ENCODE measurements at regions not wholly inside any gene's neighbourhood (a gene's known extent, or its start where the extent isn't known, plus 50 kb on each side); places are given as distances from the start of the nearest gene placed in this dataset.
"Not testable (repeated sequence)": the region's sequence is repeated elsewhere in the genome, so short reads cannot be mapped to it uniquely, and the experiment has no call there.

DNA sequence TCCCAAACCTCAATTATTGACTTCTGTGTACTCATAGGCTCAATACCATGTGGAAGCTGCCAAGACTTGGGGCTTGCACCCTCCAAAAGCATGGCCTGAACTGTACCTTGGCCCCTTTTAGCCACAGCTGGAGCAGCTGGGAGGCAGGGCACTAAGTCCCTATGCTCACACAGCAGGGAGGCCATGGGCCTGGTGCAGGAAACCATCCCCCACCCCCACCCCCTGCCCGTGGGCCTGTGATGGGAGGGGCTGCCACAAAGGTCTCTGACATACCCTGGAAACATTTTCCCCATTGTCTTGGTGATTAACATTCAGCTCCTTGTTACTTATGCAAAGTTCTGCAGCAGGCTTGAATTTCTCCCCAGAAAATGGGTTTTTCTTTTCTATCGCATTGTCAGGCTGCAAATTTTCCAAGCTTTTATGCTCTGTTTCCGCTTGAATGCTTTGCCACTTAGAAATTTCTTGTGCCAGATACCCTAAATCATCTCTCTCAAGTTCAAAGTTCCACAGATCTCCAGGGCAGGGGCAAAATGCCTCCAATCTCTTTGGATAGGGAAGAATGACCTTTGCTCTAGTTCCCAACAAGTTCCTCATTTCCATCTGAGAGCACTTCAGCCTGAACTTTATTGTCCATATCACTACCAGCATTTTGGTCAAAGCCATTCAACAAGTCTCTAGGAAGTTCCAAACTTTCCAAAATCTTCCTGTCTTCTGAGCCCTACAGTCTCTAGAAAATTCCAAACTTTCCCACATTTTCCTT, 141.8 kb downstream of the AHR start:
- not testable (repeated sequence) for DNase-seq

DNA sequence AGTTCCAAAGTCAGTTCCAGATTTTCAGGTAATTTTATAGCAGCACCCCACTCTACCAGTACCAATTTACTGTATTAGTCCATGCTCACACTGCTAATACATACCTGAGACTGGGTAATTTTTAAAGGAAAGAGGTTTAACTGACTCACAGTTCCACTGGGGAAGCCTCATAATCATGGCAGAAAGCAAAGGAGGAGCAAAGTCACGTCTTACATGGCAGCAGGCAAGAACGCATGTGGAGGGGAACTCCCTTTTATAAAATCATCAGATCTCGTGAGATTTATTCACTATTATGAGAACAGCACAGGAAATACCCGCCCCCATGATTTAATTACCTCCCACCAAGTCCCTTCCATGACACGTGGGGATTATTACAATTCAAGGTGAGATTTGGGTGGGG, 142.4 kb downstream of the AHR start:
- DNase-seq: no peak

DNA sequence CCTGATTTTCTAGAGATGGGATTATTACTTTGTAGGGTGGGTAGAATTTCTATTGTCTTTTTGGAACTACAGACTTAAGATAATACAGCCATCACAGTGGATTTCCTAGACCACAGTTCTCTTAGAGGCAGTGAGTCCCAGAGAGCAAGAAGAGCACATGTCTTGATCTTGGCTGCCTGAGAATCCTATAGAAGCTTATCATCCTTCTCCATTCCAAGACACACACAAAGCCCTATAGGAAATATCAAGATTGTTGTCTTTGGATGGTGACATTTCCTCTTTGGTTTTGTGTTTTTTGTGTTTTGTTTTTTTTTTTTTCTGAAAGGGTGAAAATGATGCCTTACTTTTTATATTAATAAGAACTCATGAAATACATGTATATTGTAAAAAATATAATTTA, 143.1 kb downstream of the AHR start:
- DNase-seq: no peak

DNA sequence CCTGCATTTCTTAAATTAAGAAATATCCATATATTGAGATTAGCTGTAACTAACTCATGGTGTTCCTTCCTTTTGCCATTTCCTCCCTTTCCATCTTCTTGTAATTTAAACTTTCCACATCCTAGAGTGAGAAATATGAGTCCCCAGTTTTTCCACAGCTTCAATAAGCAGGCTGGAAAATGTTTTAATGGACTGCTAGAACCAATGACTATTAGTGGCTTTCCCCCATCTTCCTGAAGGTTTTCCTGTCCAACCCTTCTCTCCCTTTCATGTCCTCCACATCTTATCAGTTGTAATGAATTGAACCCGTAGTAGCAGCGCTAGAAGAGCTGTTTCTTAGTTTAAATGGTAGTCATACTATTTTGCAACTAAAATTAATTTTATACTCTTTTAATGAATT, 145.7 kb downstream of the AHR start:
- DNase-seq: no peak

DNA sequence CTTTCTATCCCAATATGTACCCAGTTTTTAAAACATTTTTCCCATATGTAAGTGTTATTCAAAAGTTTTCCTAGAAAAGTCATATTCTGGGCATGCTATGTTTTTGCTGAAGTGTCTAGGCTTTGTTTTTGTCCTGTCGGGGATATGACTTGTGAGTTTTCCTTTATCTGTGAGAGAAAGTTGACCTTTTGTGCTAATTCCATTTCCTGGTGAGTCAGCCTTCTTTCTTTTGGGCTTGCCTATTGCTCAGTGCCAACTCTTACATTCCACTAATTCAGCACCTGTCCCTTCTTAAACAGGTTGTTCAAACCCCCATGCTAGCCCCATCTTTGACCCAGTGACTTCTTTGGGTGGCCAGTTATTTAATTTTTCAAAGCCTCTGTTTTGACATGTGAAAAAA, 146.2 kb downstream of the AHR start:
- DNase-seq: no peak

DNA sequence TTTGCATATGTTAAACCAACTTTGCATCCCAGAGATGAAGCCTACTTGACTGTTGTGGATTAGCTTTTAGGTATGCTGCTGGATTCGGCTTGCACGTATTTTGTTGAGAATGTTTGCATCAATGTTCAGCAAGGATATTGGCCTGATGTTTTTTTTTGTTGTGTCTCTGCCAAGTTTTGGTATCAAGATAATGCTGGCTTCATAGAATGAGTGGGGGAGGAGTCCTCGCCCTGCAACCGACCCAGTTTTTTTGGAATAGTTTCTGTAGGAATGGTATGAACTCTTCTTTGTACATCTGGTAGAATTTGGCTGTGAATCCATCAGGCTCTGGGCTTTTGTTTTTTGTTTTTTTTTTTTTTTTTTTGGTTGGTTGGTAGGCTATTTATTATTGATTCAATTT, 147.9 kb downstream of the AHR start:
- DNase-seq: no peak

DNA sequence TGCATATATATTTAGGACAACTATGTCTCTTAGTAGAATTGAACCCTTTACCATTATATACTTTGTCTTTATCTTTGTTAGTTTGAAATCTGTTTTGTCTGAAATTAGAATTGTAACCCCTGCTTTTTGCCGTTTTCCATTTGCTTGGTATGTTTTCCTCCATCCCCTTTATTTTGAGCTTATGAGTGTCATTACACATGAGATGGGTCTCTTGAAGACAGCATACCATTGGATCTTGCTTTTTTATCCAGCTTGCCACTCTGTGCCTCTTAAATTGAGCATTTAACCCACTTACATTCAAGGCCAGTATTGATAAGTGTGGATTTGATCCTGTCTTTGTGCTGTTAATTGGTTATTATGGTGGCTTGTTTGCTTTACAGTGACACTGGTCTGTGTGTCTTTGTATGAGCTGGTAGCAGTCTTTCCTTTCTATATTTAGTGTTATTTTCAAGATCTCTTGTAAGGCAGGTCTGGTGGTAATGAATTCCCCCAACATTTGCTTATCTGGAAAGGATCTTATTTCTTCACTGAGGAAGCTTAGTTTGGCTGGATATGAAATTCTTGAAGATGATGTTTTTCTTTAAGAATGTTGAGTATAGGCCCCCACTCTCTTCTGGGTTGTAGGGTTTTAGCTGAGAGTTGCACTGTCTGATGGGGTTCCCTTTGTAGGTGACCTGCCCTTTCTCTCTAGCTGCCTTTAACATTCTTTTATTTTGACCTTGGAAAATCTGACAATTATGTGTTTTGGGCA, 149.5 kb downstream of the AHR start:
- DNase-seq: no peak

DNA sequence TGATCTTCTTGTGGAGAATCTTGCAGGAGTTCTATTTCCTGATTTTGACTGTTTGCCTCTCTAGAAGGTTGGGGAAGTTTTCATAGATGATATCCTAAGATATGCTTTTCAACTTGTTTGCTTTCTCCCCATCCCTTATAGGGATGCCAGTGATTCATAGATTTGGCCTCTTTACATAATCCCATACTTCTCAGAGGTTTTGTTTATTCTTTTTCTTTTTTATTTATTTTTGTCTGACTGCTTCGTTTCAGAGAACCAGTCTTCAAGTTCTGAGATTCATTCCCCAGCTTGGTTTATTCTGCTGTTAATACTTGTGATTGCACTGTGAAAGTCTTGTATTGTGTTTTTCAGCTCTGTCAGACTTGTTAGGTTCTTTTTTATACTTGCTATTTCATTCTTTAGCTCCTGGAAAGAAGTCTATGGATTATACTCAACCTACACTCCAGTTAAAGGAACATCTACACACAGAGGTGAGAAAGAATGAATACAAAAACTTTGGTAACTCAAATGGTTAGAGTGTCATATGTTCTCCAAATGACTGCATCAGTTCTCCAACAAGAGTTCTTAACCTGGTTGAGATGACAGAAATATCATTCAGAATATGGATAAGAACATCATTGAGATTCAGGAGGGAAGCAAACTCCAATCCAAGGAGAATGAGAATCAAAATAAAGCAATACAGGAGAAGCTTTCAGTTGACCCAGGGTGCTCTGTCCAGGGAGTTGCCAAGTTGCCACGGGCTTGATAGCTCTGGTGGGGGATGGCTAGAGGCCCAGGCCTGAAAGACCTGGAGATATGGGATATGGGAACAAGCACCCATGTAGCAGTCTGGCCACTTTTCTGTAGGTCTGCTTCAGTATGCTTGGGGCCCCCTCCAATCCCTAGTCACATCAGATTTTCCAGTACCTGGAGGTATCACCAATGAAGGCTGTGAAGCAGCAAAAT, 150.3 kb downstream of the AHR start:
- no peak for DNase-seq

DNA sequence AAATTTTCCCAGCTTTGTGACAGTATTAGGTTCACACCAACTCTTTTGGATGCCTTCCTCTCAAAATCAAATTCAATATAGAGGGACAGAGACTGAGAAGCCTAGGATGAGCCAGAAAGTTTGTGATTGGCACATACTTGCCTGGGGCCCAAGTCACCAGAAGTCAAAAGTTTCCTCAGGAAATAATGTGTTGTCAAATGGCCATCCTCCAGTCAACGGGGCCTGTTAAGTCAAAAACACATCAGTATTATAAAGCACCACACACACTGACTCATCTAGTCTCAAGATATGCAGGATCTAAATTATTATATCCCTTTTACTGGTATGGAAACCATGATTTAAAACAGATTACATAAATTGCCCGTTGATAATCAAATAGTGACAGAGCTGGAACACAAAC, 158.1 kb downstream of the AHR start:
- DNase-seq: no peak

DNA sequence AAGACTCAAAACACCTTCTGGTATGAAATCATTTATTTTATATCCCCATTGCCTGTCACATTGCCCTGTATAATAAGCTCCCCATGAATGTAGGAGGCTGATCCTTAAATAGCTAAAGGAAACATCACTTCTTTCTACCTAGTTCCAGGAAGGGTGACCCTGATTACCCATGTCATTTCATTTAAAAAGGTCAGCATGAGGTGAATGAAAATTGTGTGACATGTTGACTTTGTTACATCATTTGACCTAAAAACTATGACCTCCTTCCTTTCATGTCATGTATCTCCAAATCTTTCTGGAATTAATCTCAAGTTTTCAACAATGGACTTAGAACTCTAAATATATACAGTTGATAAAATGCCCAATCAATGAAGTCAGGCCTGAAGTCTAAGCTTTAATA, 161.5 kb downstream of the AHR start:
- DNase-seq: no peak

DNA sequence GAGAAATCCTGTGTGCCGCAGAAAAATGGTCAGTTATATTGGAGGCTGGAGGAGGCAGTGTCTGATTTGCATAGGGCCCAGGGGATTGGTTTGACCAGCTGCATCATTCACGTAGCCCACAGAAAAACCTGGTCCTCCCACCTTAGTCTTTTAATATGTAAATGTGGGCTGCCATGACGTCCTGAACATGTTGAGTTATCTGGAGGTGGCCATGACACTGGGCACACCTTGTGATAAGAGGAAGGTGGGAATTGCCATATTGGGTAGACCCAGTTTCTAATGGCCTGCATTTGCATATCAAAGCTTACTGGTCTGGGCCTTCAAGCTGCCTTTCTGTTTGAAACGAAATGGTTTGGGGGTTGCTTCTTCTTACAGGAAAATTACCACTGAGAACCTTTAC, 162.2 kb downstream of the AHR start:
- DNase-seq: no peak

DNA sequence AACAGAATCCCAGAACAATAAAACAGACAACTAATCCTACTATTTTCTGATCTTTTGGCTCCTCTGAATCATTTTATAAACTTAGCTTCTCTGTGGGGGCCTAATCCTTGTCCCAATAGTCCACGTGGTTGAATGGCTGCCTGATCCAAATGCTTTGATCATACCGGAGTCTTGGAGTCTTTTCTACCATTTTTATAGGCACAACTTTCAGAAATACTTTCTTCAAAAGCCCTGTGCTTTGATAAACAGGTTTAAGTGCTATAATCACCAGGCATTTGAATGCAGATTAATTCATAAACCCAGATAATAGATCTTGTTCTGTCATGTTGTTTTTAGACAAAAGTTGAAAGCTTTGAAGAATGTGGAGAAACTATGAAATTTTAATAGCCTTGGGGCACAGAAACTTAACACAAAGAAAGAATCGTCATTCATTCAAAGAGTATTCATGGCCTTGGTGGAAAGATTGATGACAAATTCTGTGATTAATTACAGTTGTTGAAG, 163.7 kb downstream of the AHR start:
- DNase-seq: no peak

DNA sequence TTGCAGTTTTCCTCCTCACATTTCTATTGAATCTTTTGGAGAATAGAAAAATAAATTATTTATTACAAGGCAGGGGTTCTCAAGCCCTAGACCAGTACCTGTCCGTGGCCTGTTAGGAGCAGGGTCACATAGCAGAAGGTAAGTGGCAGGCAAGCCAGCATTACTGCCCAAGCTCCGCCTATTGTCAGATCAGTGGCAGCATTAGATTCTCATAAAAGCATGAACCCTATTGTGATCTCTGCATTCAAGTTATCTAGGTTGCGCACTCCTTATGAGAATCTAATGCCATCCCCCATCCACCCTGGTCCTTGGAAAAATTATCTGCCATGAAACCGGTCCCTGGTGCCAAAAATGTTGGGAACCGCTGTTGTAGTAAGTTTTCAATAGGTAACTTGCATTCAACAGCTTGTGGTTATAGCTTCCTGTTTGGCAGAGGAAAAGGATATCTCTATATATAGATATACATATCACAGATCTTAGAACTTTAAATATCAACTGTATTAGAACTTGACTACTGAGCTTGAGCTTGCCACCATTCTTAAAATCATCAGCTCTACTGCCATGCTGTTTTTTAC, 165.1 kb downstream of the AHR start:
- peak; percentile 15 for DNase-seq

DNA sequence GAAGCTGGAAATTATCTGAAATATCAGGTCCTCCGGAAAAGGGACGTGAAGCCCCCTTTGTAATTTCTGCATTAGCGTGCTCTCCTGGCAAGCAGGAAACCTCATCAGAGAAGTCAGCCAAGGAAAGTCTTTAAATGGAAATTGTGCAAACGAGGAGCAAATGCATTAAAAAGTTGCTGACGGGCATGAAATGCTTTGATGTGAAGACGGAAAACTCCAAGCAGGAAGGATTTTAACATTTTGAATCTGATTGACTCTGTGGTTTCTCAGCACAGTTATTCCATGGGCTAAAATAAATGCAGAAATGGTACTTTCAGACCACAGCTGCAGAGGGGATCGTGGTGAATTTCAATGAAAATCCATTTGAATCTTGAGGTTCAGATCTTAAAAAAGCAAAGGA, 167.8 kb downstream of the AHR start:
- peak; percentile 32 for DNase-seq

DNA sequence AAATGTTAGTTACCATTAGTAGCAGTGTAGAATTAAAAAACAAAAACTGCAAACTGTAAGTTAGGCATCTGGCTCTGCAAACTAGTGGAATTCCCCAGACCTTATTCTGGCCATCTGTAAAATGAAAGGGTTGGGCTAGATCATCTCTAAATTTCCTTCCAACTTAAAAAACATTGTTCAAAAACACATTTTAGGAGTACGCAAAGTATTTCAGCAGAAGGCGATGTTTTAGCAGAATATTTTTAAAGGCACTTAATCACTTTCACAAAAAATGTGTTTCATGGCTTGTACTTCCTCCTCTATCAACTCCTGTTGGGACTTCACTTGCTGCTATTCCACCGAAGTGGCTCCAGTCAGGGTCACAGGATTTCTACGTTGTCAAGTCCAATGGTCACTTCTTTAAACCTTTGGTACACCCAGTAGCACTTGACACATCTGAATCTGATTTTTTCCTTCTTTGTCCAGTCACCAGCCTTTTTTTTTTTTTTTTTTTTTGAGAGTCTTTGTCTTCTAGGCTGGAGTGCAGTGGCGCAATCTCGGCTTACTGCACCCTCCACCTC, 169.0 kb downstream of the AHR start:
- peak; percentile 58 for DNase-seq

DNA sequence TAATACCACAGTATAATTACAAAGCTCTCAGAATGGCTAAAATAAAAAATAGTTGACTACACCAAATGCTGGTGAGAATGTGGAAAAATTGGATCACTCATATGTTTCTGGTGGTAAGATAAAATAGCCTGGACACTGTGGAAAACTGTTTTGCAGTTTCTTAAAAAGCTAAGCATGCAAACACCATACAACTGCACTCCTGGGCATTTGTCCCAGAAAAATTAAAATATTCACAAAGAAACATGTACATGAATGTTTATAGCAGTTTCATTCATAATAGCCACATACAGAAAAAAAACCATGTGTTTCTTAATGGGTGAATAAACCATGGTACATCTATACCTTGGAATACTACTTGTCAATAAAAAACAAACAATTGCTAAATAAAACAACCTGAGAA, 172.9 kb downstream of the AHR start:
- no peak for DNase-seq

DNA sequence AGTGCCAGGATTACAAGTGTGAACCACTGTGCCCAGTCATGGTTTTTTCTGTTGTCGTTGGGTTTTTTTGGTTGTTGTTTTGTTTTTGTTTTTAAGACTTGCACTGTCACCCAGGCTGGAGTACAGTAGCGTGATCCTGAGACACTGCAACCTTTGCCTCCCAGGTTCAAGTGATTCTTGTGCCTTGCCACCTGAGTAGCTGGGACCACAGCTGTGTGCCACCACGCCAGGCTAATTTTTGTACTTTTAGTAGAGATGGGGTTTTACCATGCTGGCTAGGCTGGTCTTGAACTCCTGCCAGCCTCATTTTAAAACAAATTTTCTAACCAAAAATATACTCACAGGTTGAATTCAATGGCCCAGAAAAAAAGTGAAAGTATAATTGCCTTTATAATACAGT, 174.1 kb downstream of the AHR start:
- no peak for DNase-seq

DNA sequence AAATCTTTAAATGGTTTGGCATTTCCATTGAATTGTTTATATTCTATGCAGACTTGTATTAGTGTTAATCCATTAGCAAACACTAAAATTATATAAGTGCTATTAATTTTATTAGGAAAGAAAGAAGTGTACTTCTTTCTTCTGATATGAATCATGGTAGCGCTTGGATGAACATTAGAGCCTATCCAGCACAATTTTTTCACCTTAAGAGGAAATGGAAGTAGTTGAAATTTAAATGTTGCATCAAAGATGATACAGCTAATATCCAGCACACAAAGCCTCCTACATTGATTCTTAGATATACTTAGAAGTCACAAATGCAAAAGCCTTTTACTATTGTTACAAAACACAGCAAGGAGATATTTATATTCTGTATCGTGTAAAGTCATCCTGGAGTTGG, 174.5 kb downstream of the AHR start:
- no peak for DNase-seq

DNA sequence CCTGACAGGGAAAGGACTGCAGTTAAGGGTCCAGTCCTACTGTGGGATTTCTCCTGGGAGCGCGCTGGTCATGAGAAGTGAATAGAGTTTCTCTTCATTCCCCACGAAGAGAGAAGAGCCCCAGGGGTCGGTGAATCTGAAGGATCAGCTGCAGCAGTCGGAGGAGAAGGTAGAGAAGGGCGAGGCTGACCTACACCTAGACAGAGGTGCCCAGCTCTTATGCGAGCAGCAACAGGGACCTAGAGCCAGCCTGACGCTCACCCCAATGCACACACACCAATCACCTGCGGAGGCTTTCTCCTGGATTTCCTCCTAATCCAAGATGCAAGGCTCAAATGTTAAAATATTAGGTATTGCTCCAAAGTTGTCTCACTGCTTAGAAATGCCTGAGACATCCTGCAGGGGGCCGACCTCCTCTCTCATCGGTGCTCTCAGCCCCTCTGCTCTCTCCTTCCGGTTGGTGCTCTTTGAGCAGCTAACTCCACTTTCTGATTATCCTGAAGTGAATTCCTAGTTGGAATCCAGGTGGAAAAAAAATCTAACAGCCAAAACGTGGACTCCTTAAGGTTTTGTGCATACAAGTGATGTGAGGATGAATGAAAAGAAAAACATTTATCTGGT, 176.4 kb downstream of the AHR start:
- DNase-seq: no peak

DNA sequence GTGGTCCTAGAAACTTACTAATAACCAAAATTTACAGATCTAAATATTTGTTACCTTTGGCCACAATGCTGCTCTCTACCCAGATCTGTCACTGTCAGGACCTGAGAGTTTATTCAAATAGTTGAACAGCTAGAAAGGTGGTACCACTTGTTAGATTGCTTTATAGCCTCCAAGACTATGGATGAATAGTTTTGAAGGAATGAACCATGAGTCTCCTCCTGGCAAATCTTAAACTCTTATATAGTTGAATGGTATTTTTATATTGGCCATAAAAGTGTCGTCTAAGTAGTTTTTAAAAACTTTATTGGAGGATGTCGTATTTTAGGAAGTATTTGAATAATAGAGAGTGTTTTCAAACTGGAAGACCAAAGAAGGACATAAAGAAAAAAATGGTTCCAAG, 178.7 kb downstream of the AHR start:
- no peak for DNase-seq

DNA sequence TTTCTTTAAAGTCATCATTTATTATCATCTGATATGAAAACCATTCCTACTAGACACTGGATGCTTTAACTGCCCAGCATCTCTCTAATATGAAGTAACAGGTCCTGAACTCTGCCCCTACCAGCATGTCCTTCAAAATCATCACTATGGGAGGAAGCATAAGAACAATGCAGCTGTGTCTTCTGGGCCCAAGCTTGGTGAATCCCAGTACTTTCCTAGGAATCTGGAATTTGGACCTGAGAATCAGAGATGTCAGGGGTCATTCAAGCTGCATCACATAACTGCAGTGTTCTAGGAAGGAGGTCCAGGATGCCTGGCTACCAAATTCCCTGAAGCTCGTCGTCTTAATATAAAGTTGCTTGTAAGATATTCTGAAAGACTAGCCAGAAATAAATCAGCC, 182.7 kb downstream of the AHR start:
- no peak for DNase-seq

DNA sequence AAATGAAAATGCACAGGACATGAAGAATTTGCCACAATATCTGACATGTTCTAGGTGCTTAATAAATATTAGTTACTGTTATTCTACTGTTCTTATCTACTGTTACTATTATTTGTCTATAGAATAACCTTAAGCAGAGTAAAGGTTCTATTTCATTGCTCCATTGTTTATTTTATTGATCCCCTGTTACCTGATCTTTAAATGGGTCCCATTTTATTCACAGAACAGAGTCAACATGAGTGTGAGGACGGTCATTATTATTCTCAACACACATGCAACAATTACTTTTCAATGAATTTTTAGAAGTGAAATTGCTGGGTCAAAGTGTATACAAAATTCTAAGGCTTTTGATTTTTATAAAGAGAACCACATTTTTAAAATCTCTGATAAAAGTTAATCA, 186.9 kb downstream of the AHR start:
- no peak for DNase-seq

Measured in MV-4-11 (cell line).